Transverse colon (tissue), 4 donors: ENCODE measurements at regions not wholly inside any gene's neighbourhood (a gene's known extent, or its start where the extent isn't known, plus 50 kb on each side); places are given as distances from the start of the nearest gene placed in this dataset.
"Not testable (repeated sequence)": the region's sequence is repeated elsewhere in the genome, so short reads cannot be mapped to it uniquely, and the experiment has no call there.

ENCODE experiments used
- DNase-seq: peaks from one replicate; pipeline ENCODE4 v3.0.0-alpha.2; 2019
- H3K27ac ChIP-seq, 4 donors: fragments of 200-600 bp; sonication (generic); 2 replicates each; pipeline ENCODE4 v1.5.1; 2016 to 2018; ENCODE audit warnings: inconsistent platforms in 4 of 4
- H3K27me3 ChIP-seq: fragments of 200-600 bp; sonication (generic); 2 replicates; pipeline ENCODE4 v1.5.1; 2017; ENCODE audit warnings: inconsistent platforms
- H3K36me3 ChIP-seq, 4 donors: fragments of 200-600 bp; sonication (generic); 2 replicates each; pipeline ENCODE4 v1.5.1; 2017 to 2019; ENCODE audit warnings: inconsistent platforms in 4 of 4
- H3K4me1 ChIP-seq, 4 donors: fragments of 200-600 bp; sonication (generic); 2 replicates each; pipeline ENCODE4 v1.5.1; 2017 to 2020; ENCODE audit warnings: inconsistent platforms in 4 of 4
- H3K4me3 ChIP-seq, 4 donors: fragments of 200-600 bp; sonication (generic); 1 replicate in 1 of 4; 2 replicates in 3 of 4; pipeline versions ENCODE4 v1.5.1 to v1.6.1; 2017 to 2019; ENCODE audit warnings: inconsistent platforms in 4 of 4
- H3K9me3 ChIP-seq, 2 donors: fragments of 200-600 bp; sonication (generic); 2 replicates each; pipeline ENCODE4 v1.5.1; 2017 to 2019; ENCODE audit warnings: inconsistent platforms in 2 of 2
- CTCF ChIP-seq, 5 experiments: fragments of 200-600 bp in 3 of 5; fragments of 450-650 bp in 2 of 5; sonication (generic) in 3 of 5; IDR thresholded peaks; 1 replicate in 2 of 5; 2 replicates in 3 of 5; pipeline ENCODE4 v1.5.1; 2016 to 2017; ENCODE audit warnings: antibody characterized with exemption in 5 of 5, inconsistent platforms in 3 of 5, mild to moderate bottlenecking in 2 of 5, moderate library complexity in 1 of 5
- EP300 ChIP-seq: sonication (generic); formaldehyde crosslinking; IDR thresholded peaks from one replicate; pipeline ENCODE4 v1.6.1; 2017; ENCODE audit warnings: antibody characterized with exemption, low read depth
- POLR2A ChIP-seq: fragments of 450-650 bp; IDR thresholded peaks from one replicate; pipeline ENCODE4 v1.6.1; 2016; ENCODE audit warnings: antibody characterized with exemption, mild to moderate bottlenecking, moderate library complexity
- POLR2AphosphoS5 ChIP-seq, 3 donors: sonication (generic); formaldehyde crosslinking; IDR thresholded peaks; one replicate each; pipeline ENCODE4 v1.6.1; 2016; ENCODE audit warnings: antibody characterized with exemption in 3 of 3
- WGBS, 2 donors: methylation state at CpG; one replicate each; pipeline ENCODE4 v1.1.5; 2018; ENCODE audit warnings: low coverage in 1 of 2; 5-methylcytosine and 5-hydroxymethylcytosine counted together
- in situ Hi-C, 4 donors: fragments of 200-750 bp; cut with MboI; loops; one replicate each; pipeline versions ENCODE4 v1.15.0 to v1.15.1; 2017; ENCODE audit warnings: low sequenced_read_pairs in 3 of 4, low pct_ligation_motif_present in 1 of 4, low pct_unique_long_range_greater_than_20kb in 1 of 4
- intact Hi-C: fragments of 100-400 bp; cut with DNase I; formaldehyde crosslinking; loops from one replicate; pipeline ENCODE4 v1.15.1; 2023; ENCODE audit warnings: low total_unique reads

- Histone ChIP-seq H3K36me3 (no peaks in the 10 kb centered on the region), H3K4me1 (no peaks in the 10 kb centered on the region), H3K9me3 (no peaks in the 10 kb centered on the region), H3K4me3 (no peak overlapping the region), H3K27me3 (no peaks in the 10 kb centered on the region), H3K27ac (no peak overlapping the region)
- in situ Hi-C loops: no loop called here
- intact Hi-C loops: no loop called here
- DNase-seq: no peak
- TF ChIP-seq CTCF (IDR thresholded peaks at IDR 0.05) (no peak), EP300 (no peak), POLR2A (no peak), POLR2AphosphoS5 (IDR thresholded peaks at IDR 0.05) (no peak)
These were observed 183.8 kb upstream of the DCC start for GRCh38 chr18:52156166-52156565.

- 40 to 73% methylated on average over 1 to 2 of the region's 2 CpGs for WGBS, 2 donors
- Histone ChIP-seq H3K27me3 (no peaks in the 10 kb centered on the region), H3K27ac (no peak overlapping the region), H3K4me3 (no peak overlapping the region), H3K9me3 (peaks cover 0 to 3% of the 10 kb centered on the region in 2 donors), H3K36me3 (no peaks in the 10 kb centered on the region), H3K4me1 (no peaks in the 10 kb centered on the region)
- no peak for DNase-seq
- intact Hi-C loops: no loop called here
- in situ Hi-C loops: no loop called here
- TF ChIP-seq EP300 (no peak), CTCF (IDR thresholded peaks at IDR 0.05) (no peak), POLR2AphosphoS5 (IDR thresholded peaks at IDR 0.05) (no peak), POLR2A (no peak)
These were observed 179.4 kb upstream of the DCC start for GRCh38 chr18:52160636-52161035.

GRCh38 chr18:52163478-52163877 is 176.5 kb upstream of the DCC start:
- intact Hi-C loops: no loop called here
- Histone ChIP-seq H3K36me3 (no peaks in the 10 kb centered on the region), H3K27ac (no peak overlapping the region), H3K27me3 (no peaks in the 10 kb centered on the region), H3K4me1 (no peaks in the 10 kb centered on the region), H3K4me3 (no peak overlapping the region), H3K9me3 (peaks cover 0 to 3% of the 10 kb centered on the region in 2 donors)
- in situ Hi-C loops: no loop called here
- no peak for TF ChIP-seq POLR2A
- DNase-seq: no peak
- WGBS, 2 donors: 71 to 94% methylated on average over 1 of the region's 1 CpG

- WGBS, 2 donors: 70% methylated on average over 2 to 3 of the region's 3 CpGs
- DNase-seq, H3K9me3 ChIP-seq, H3K4me1 ChIP-seq, H3K36me3 ChIP-seq, H3K27me3 ChIP-seq, H3K27ac ChIP-seq, in situ Hi-C loops, intact Hi-C loops, H3K4me3 ChIP-seq: not testable (repeated sequence)
These were observed 171.9 kb upstream of the DCC start for GRCh38 chr18:52168131-52168530.

- DNase-seq: no peak
- 89 to 90% methylated on average over 1 of the region's 1 CpG for WGBS, 2 donors
These were observed 165.8 kb upstream of the DCC start for GRCh38 chr18:52174220-52174619.

More at GRCh38 chr18:52174220-52174619, 165.8 kb upstream of the DCC start:
- no peak for TF ChIP-seq POLR2A
- TF ChIP-seq CTCF (IDR thresholded peaks at IDR 0.05): no peak
- TF ChIP-seq EP300: no peak
- TF ChIP-seq POLR2AphosphoS5 (IDR thresholded peaks at IDR 0.05): no peak
- no peak overlapping the region for H3K27ac ChIP-seq
- no peaks in the 10 kb centered on the region for H3K27me3 ChIP-seq
- no peak overlapping the region for H3K4me3 ChIP-seq
- intact Hi-C loops (no loop called here), in situ Hi-C loops (no loop called here)
- H3K9me3 ChIP-seq: no peaks in the 10 kb centered on the region
- no peaks in the 10 kb centered on the region for H3K36me3 ChIP-seq
- H3K4me1 ChIP-seq: no peaks in the 10 kb centered on the region
